Astrocyte of the cerebellum (primary cell): ENCODE measurements at regions not wholly inside any gene's neighbourhood (a gene's known extent, or its start where the extent isn't known, plus 50 kb on each side); places are given as distances from the start of the nearest gene placed in this dataset.

Experiments used
- DNase-seq: peaks from one replicate; pipeline ENCODE4 v3.0.0-alpha.2; 2011; ENCODE audit warnings: low read depth
- H3K4me3 ChIP-seq: 2 replicates; pipeline ENCODE4 v1.5.1; 2011; ENCODE audit warnings: mild to moderate bottlenecking, low read depth, low read length, moderate library complexity
- in situ Hi-C: cut with HindIII; loops from 2 replicates; pipeline ENCODE4 v1.10.0; 2017; ENCODE audit warnings: low sequenced_read_pairs
- TF ChIP-seq, protein P1 (sequence below): IDR thresholded peaks from 2 replicates; pipeline ENCODE4 v1.5.1; 2012; ENCODE audit warnings: low read length, low read depth, moderate library complexity, mild to moderate bottlenecking; ENCODE audit errors: missing control alignments

DNA sequence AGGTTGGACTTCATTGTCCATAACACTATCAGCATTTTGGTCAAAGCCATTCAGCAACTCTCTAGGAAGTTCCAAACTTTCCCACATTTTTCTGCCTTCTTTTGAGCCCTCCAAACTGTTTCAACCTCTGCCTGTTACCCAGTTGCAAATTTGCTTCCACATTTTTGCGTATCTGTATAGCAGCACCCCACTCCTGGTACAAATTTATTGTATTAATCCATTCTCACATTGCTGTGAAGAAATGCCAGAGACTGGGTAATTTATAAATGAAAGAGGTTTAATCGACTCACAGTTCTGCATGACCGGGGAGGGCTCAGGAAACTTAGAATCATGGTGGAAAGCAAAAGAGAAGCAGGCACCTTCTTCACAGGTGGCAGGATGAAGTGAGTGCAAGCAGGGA lies 198.8 kb downstream of the MTERF1 start:
- no peak overlapping the region for H3K4me3 ChIP-seq
- in situ Hi-C loops, result no loop called here
- no peak for DNase-seq
- TF ChIP-seq, protein P1, sequence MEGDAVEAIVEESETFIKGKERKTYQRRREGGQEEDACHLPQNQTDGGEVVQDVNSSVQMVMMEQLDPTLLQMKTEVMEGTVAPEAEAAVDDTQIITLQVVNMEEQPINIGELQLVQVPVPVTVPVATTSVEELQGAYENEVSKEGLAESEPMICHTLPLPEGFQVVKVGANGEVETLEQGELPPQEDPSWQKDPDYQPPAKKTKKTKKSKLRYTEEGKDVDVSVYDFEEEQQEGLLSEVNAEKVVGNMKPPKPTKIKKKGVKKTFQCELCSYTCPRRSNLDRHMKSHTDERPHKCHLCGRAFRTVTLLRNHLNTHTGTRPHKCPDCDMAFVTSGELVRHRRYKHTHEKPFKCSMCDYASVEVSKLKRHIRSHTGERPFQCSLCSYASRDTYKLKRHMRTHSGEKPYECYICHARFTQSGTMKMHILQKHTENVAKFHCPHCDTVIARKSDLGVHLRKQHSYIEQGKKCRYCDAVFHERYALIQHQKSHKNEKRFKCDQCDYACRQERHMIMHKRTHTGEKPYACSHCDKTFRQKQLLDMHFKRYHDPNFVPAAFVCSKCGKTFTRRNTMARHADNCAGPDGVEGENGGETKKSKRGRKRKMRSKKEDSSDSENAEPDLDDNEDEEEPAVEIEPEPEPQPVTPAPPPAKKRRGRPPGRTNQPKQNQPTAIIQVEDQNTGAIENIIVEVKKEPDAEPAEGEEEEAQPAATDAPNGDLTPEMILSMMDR, result no peak

DNA sequence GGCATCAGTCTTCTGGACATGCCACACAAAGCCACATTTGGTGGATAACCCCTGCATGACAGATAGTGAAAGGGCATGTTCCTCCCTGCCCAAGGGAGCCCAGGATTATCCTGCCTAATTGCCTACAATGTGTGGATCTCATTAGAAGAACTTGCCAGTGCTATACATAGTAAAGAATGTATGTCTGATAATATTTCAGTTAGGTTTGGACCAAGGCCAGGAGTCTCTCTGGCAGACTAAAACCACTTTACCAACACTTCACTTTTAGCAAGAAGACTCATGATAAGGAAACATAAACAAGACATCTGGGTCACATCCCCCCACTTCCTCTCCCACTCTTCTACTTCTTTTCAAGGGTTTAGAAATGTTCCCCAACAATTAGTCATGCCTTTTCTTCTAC lies 196.7 kb downstream of the MTERF1 start:
- in situ Hi-C loops, result no loop called here
- peak; percentile 23 for DNase-seq
- H3K4me3 ChIP-seq, result no peak overlapping the region
- TF ChIP-seq, protein P1, result no peak

DNA sequence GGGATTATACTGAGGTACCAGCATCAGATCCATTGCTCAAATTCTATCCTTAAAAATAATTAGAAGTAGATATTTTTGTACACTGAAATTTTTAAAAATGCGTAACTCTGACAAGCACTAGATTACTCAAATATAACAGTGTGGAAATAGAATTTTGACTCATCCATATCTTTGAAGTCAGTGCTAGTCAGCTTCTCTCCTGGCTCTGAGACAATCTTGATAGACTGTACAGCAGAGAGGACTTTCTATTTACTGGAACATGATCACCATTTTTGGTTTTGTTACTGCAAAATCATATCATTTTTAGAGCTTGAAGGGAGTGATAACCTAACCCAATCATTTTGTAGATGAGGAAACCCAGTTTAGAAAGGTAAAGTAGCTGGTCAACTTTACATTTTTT lies 195.0 kb downstream of the MTERF1 start:
- no peak for DNase-seq
- TF ChIP-seq, protein P1, result no peak
- no peak overlapping the region for H3K4me3 ChIP-seq
- in situ Hi-C loops, result no loop called here

DNA sequence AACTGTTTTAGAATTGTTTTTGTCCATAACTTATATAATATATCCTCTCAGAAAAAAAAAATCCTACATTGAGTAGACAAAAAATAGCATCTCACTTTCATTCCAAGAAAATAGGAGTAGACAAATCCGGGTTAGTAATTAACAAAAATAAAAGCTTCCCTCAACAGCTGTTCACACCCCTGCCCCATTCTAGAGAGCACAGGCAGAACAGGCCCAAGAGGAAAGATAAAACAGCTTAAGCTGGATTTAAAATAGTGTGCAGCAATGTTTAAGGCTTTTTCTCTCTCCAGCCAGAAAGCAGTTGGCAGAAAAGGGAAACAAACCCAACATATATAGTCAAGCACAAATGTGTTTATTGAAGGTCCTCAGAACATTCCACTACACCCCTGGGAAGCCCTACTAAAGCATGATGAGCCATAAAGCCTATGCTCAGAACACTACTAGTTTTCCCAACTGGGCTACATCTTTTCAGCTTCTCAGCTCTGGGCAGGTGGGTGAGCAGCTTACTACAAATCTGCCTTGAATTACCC lies 189.9 kb downstream of the MTERF1 start:
- H3K4me3 ChIP-seq, result no peak overlapping the region
- TF ChIP-seq, protein P1, result no peak
- in situ Hi-C loops, result no loop called here
- no peak for DNase-seq

DNA sequence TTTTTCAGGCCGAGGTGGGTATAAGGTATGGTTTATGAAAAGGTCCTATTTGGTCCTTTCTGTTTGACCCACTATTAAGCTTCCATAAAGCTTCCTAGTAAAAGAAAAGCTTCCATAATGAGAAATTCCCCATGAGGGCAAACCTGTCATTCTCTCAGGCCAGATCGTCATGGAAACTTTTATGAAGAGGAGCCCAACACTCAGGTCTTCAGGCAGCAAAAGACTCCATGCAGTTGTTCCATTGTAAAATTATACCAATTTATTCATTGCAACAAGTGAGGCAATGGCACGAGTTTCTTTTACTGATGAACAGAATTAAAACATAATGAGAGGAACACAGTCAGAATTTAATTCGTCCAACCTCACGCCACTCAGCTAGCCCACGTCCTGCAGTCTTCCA lies 188.6 kb downstream of the MTERF1 start:
- TF ChIP-seq, protein P1, result no peak
- DNase-seq, result no peak
- in situ Hi-C loops, result no loop called here
- H3K4me3 ChIP-seq, result no peak overlapping the region

DNA sequence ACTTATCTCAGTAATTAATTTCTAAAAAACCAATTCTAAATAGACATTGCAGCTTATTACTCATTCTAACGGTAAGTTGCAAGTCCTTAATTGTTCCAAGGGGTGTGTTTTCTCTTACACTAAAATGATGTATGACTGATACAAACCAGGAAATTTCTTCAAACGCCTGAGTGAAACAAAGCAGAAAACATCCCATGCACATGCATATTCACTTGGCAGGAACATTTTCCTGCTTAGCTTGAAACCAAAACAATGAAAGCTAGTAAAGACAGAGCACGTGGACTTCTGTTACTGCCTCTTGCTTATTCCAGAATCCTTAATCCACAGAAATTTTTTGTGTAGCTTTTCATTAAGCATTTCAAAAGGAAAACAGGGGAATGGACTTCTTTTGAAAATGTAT lies 187.7 kb downstream of the MTERF1 start:
- peak; percentile 16 for DNase-seq
- no peak overlapping the region for H3K4me3 ChIP-seq
- in situ Hi-C loops, result no loop called here
- TF ChIP-seq, protein P1, result no peak
